ENCODE measurements at regions not wholly inside any gene's neighbourhood (a gene's known extent, or its start where the extent isn't known, plus 50 kb on each side); places are given as distances from the start of the nearest gene placed in this dataset.
"Not testable (repeated sequence)": the region's sequence is repeated elsewhere in the genome, so short reads cannot be mapped to it uniquely, and the experiment has no call there.

DNA sequence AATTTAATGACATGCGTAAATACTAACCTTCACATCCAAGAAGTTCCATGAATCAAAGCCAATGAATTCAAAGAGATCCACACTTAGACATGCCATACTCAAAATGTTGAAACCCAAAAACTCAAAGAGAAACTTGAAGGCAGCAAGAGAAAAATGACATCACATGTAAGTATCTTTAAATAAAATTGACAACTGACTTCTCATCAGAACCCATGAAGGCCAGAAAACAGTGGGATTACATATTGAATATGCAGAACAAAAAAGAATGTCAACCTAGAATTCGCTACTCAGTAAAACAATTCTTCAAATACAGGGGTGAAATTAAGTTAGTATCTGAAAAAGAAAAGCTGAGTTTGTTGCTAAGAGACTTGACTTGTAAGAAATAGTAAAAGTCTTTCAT, 953.9 kb upstream of the HS3ST1 start:
- H3K4me3 ChIP-seq (ENCODE audit: low read depth in 1 of 2, low read length in 2 of 2): no peak overlapping the region
- no peak overlapping the region for H3K27ac ChIP-seq (ENCODE audit: low read length)
- H3K9me3 ChIP-seq (ENCODE audit: control insufficient read depth in 1 of 2, low read length in 2 of 2): no peaks in the 10 kb centered on the region
- no peaks in the 10 kb centered on the region for H3K36me3 ChIP-seq (ENCODE audit: control insufficient read depth in 1 of 2, insufficient read depth in 2 of 2, low read length in 2 of 2)
- no peaks in the 10 kb centered on the region for H3K27me3 ChIP-seq (ENCODE audit: low read depth, low read length)
- H3K4me1 ChIP-seq (ENCODE audit: control insufficient read depth in 1 of 2, insufficient read depth in 2 of 2, low read length in 2 of 2): no peaks in the 10 kb centered on the region

DNA sequence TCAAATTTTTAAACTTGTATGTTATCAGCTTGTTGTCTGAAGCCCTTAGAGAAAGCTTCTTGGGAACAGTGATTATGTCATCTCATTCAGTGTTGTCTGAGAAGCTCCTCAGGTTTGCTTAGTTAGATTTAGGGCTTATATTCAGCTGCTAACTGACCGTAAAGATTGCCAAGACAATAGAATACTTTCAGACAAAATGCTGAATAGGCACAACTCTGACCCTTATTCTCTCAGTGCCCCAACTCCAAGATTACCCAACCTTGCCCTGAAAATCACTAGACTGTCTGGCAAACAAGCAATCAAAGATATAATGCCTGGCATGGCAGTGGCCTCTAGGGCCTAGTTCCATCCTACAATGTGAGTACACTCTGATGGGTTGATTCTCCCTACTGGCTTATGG, 950.5 kb upstream of the HS3ST1 start:
- Histone ChIP-seq H3K4me3 (ENCODE audit: low read depth in 1 of 2, low read length in 2 of 2) (no peak overlapping the region), H3K36me3 (ENCODE audit: control insufficient read depth in 1 of 2, insufficient read depth in 2 of 2, low read length in 2 of 2) (no peaks in the 10 kb centered on the region), H3K4me1 (ENCODE audit: control insufficient read depth in 1 of 2, insufficient read depth in 2 of 2, low read length in 2 of 2) (no peaks in the 10 kb centered on the region), H3K9me3 (ENCODE audit: control insufficient read depth in 1 of 2, low read length in 2 of 2) (no peaks in the 10 kb centered on the region), H3K27me3 (ENCODE audit: low read depth, low read length) (no peaks in the 10 kb centered on the region), H3K27ac (ENCODE audit: low read length) (no peak overlapping the region)

DNA sequence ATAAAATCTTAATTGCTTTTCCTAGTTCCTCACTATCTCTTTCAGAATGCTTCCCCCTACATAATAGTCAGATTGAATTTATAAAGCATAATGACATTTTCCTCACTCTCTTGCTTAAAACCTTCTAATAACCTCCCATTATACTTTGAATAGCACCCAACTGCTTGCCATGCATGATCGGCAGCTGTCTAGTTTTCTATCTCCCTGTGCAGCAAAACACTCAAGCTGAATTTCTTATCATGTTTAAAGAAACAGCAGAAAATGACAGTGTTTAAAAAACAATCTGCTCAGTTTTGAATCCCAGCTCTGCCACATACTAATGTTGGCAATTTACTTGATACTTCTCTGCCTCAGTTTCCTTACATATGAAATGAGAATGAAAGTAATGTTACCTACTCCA, 947.1 kb upstream of the HS3ST1 start:
- Histone ChIP-seq H3K4me1 (ENCODE audit: control insufficient read depth in 1 of 2, insufficient read depth in 2 of 2, low read length in 2 of 2) (no peaks in the 10 kb centered on the region), H3K36me3 (ENCODE audit: control insufficient read depth in 1 of 2, insufficient read depth in 2 of 2, low read length in 2 of 2) (no peaks in the 10 kb centered on the region), H3K27ac (ENCODE audit: low read length) (no peak overlapping the region), H3K4me3 (ENCODE audit: low read depth in 1 of 2, low read length in 2 of 2) (no peak overlapping the region), H3K27me3 (ENCODE audit: low read depth, low read length) (no peaks in the 10 kb centered on the region), H3K9me3 (ENCODE audit: control insufficient read depth in 1 of 2, low read length in 2 of 2) (no peaks in the 10 kb centered on the region)

DNA sequence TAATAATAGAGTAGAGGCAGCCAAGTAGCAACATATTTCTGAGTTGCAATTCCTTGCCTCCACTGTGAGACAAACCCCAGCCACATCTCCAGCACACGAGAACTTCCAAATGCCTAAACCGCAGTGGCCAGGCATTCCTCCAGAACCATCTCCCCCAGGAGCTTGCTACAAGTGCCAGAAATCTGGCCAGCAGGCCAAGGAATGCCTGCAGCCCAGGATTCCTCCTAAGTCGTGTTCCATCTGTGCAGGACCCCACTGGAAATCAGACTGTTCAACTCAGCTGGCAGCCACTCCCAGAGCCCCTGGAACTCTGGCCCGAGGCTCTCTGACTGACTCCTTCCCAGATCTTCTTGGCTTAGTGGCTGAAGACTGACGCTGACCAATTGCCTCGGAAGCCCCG, 937.2 kb upstream of the HS3ST1 start:
- H3K4me3 ChIP-seq (ENCODE audit: low read depth in 1 of 2, low read length in 2 of 2); H3K27ac ChIP-seq (ENCODE audit: low read length); H3K27me3 ChIP-seq (ENCODE audit: low read depth, low read length); H3K36me3 ChIP-seq (ENCODE audit: control insufficient read depth in 1 of 2, insufficient read depth in 2 of 2, low read length in 2 of 2); H3K4me1 ChIP-seq (ENCODE audit: control insufficient read depth in 1 of 2, insufficient read depth in 2 of 2, low read length in 2 of 2); H3K9me3 ChIP-seq (ENCODE audit: control insufficient read depth in 1 of 2, low read length in 2 of 2): not testable (repeated sequence)

DNA sequence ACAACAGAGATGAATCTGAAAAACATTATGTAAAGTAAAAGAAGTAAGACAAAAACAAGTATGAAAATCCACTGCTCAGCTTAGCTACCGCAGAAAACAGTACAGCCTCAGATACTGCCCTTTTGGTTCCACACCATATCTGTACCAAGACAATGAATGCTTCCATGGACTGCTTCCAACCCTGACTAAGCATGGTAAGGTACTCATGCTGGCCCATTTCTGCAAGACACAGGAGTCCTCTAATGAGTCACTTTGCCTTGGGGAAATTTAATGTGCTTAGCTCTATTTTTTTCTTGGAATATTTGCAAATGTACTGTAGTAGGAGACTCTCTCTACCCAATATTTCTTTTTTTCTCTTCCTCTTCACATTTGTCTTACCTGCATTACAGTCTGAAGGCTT, 931.7 kb upstream of the HS3ST1 start:
- H3K27me3 ChIP-seq (ENCODE audit: low read depth, low read length): no peaks in the 10 kb centered on the region
- no peak overlapping the region for H3K4me3 ChIP-seq (ENCODE audit: low read depth in 1 of 2, low read length in 2 of 2)
- no peaks in the 10 kb centered on the region for H3K36me3 ChIP-seq (ENCODE audit: control insufficient read depth in 1 of 2, insufficient read depth in 2 of 2, low read length in 2 of 2)
- no peaks in the 10 kb centered on the region for H3K9me3 ChIP-seq (ENCODE audit: control insufficient read depth in 1 of 2, low read length in 2 of 2)
- no peak overlapping the region for H3K27ac ChIP-seq (ENCODE audit: low read length)
- no peaks in the 10 kb centered on the region for H3K4me1 ChIP-seq (ENCODE audit: control insufficient read depth in 1 of 2, insufficient read depth in 2 of 2, low read length in 2 of 2)

DNA sequence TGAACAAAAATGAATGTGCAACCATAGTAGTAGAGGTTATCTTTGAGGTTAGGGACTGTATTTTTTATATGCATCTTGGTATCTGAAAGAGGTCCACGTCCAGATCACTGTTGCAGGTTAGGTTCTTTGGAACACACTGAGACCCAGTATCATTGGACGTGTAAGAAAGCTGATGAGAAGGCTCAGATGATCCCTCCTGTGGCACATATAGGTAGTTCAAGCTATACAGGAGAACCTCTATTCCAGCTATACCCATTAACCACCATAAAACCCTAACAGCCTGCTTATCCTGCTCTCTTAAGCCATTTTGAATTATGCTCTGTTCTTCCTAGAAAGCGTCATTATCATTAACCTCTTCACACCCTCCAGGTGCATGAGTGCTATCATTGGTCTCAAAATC, 930.7 kb upstream of the HS3ST1 start:
- H3K27ac ChIP-seq (ENCODE audit: low read length): no peak overlapping the region
- H3K4me3 ChIP-seq (ENCODE audit: low read depth in 1 of 2, low read length in 2 of 2): no peak overlapping the region
- no peaks in the 10 kb centered on the region for H3K27me3 ChIP-seq (ENCODE audit: low read depth, low read length)
- no peaks in the 10 kb centered on the region for H3K4me1 ChIP-seq (ENCODE audit: control insufficient read depth in 1 of 2, insufficient read depth in 2 of 2, low read length in 2 of 2)
- H3K36me3 ChIP-seq (ENCODE audit: control insufficient read depth in 1 of 2, insufficient read depth in 2 of 2, low read length in 2 of 2): no peaks in the 10 kb centered on the region
- H3K9me3 ChIP-seq (ENCODE audit: control insufficient read depth in 1 of 2, low read length in 2 of 2): no peaks in the 10 kb centered on the region

DNA sequence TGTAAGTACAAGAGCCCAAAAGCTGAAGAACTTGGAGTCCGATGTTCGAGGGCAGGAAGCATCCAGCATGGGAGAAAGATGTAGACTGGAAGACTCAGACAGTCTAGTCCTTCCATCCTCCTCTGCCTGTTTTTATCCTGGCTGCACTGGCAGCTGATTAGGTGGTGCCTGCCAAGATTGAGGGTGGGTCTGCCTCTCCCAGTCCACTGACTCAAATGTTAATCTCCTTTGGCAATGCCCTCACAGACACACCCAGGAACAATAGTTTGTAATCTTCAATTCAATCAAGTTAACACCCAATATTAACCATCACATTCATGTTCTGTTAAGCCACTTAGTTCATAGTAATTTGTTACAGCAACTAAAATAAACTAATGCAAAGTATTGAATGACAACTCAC, 904.4 kb upstream of the HS3ST1 start:
- H3K4me3 ChIP-seq (ENCODE audit: low read depth in 1 of 2, low read length in 2 of 2); H3K9me3 ChIP-seq (ENCODE audit: control insufficient read depth in 1 of 2, low read length in 2 of 2); H3K27ac ChIP-seq (ENCODE audit: low read length); H3K27me3 ChIP-seq (ENCODE audit: low read depth, low read length); H3K36me3 ChIP-seq (ENCODE audit: control insufficient read depth in 1 of 2, insufficient read depth in 2 of 2, low read length in 2 of 2); H3K4me1 ChIP-seq (ENCODE audit: control insufficient read depth in 1 of 2, insufficient read depth in 2 of 2, low read length in 2 of 2): not testable (repeated sequence)

DNA sequence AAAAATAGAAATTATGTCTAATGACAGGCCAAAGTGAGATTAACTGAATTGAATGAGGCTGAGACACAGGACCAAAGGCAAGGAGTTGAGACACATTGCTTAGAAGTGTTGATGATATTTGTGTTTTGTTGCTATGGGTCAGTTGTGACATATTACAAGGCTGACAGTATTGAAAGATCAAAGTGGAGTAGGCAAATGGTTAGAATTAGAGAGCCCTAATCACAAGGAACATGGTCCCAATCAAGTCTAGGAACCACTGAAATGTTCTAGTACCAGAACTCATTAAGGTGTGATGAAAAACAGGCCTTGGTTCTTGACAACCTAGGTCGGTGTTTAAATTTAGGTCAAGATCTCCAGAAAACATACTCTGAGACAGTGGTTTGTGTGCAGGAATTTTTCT, 896.3 kb upstream of the HS3ST1 start:
- Histone ChIP-seq H3K9me3 (ENCODE audit: control insufficient read depth in 1 of 2, low read length in 2 of 2) (no peaks in the 10 kb centered on the region), H3K4me1 (ENCODE audit: control insufficient read depth in 1 of 2, insufficient read depth in 2 of 2, low read length in 2 of 2) (no peaks in the 10 kb centered on the region), H3K4me3 (ENCODE audit: low read depth in 1 of 2, low read length in 2 of 2) (no peak overlapping the region), H3K27ac (ENCODE audit: low read length) (no peak overlapping the region), H3K36me3 (ENCODE audit: control insufficient read depth in 1 of 2, insufficient read depth in 2 of 2, low read length in 2 of 2) (no peaks in the 10 kb centered on the region), H3K27me3 (ENCODE audit: low read depth, low read length) (no peaks in the 10 kb centered on the region)

DNA sequence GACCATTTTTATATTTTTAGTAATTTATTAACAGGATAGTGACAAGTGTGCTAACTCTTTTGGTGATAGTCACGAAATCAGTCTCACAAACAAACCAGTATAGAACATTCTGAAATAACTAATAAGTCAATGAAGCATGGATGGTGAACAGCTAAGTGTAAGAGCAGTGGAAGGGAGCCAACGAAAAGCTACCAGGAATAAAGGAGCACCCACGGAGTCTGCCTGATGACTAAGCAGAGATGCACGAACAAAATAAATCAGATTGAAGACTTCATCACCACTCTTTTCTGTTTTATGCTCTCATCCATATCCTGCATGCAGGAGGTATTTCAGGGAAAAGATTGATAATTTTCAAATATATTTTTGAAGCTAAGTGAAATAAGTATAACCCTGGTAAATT, 891.1 kb upstream of the HS3ST1 start:
- H3K4me3 ChIP-seq (ENCODE audit: low read depth in 1 of 2, low read length in 2 of 2): no peak overlapping the region
- H3K9me3 ChIP-seq (ENCODE audit: control insufficient read depth in 1 of 2, low read length in 2 of 2): no peaks in the 10 kb centered on the region
- H3K27me3 ChIP-seq (ENCODE audit: low read depth, low read length): no peaks in the 10 kb centered on the region
- H3K4me1 ChIP-seq (ENCODE audit: control insufficient read depth in 1 of 2, insufficient read depth in 2 of 2, low read length in 2 of 2): no peaks in the 10 kb centered on the region
- H3K36me3 ChIP-seq (ENCODE audit: control insufficient read depth in 1 of 2, insufficient read depth in 2 of 2, low read length in 2 of 2): no peaks in the 10 kb centered on the region
- no peak overlapping the region for H3K27ac ChIP-seq (ENCODE audit: low read length)

DNA sequence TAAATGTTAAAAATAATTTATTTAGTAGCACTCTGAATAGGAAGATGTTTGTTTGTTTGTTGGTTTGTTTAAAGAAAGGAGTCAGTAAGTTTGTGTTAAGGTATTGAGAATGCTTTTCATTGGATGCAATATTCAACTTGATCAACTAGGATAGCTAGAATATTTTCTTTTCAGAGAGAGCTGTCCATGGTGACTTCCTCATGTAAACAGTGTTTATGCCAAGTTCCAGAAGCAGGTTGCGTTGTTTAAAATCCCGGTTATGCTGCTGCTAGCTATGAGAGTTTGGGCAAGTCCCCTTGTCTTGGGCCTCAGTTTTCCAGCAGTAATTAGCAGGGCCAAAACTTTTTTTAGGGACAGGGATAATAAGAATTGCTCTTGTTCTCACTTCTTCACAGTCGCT, 876.2 kb upstream of the HS3ST1 start:
- H3K4me1 ChIP-seq (ENCODE audit: control insufficient read depth in 1 of 2, insufficient read depth in 2 of 2, low read length in 2 of 2): no peaks in the 10 kb centered on the region
- H3K9me3 ChIP-seq (ENCODE audit: control insufficient read depth in 1 of 2, low read length in 2 of 2): no peaks in the 10 kb centered on the region
- H3K27ac ChIP-seq (ENCODE audit: low read length): no peak overlapping the region
- H3K36me3 ChIP-seq (ENCODE audit: control insufficient read depth in 1 of 2, insufficient read depth in 2 of 2, low read length in 2 of 2): no peaks in the 10 kb centered on the region
- H3K27me3 ChIP-seq (ENCODE audit: low read depth, low read length): no peaks in the 10 kb centered on the region
- H3K4me3 ChIP-seq (ENCODE audit: low read depth in 1 of 2, low read length in 2 of 2): no peak overlapping the region

DNA sequence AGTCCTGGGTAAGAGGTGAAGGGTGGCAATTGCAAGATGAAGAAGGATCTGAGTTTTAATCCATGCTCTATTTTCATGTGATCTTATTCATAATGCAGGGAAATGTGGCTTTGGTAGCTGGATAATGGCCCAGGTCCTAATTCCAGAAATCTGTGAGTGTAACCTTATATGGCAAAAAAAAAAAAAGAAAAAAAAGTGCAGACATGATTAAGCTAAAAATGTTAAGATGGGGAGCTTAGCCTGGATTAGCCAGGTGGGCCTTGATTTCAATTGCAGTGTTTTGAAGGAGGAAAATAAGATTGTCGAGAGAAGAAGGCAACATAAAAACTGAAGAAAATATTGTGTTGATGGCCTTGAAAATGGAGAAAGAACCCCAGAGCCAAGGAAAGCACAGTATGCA, 867.7 kb upstream of the HS3ST1 start:
- H3K4me1 ChIP-seq (ENCODE audit: control insufficient read depth in 1 of 2, insufficient read depth in 2 of 2, low read length in 2 of 2): no peaks in the 10 kb centered on the region
- no peaks in the 10 kb centered on the region for H3K27me3 ChIP-seq (ENCODE audit: low read depth, low read length)
- peaks cover 0 to 4% of the 10 kb centered on the region in 2 donors for H3K9me3 ChIP-seq (ENCODE audit: control insufficient read depth in 1 of 2, low read length in 2 of 2)
- no peaks in the 10 kb centered on the region for H3K36me3 ChIP-seq (ENCODE audit: control insufficient read depth in 1 of 2, insufficient read depth in 2 of 2, low read length in 2 of 2)
- no peak overlapping the region for H3K4me3 ChIP-seq (ENCODE audit: low read depth in 1 of 2, low read length in 2 of 2)
- H3K27ac ChIP-seq (ENCODE audit: low read length): no peak overlapping the region

DNA sequence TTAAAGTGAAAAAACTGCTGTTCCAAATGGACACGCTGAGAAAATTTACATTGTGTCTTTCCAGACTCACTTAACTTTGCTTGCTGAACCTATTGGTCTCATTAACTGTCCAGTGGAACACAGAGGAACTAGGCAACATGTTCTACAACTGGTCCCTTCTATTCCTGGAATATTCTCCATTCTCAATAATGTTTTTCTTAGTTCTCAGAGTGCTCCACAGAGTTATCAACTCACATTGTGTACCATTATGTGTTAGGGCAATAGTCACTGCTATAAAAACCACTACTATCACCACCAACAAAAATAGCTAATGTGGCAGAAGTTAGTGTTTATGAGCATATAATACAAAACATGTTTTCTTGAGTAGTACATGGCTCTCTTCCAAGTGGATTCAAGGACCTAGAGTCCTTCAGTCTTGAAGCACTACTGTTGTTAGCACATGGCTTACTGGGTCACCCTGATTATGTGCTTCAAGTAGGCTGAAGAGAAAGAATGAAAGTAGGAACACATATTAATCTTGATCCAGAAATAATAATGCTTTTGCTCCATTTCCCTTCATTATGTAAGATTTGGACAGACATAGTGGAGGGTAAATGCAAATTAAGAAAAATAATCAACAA, 865.3 kb upstream of the HS3ST1 start:
- Histone ChIP-seq H3K4me3 (ENCODE audit: low read depth in 1 of 2, low read length in 2 of 2) (no peak overlapping the region), H3K4me1 (ENCODE audit: control insufficient read depth in 1 of 2, insufficient read depth in 2 of 2, low read length in 2 of 2) (no peaks in the 10 kb centered on the region), H3K9me3 (ENCODE audit: control insufficient read depth in 1 of 2, low read length in 2 of 2) (peaks cover 0 to 4% of the 10 kb centered on the region in 2 donors), H3K27me3 (ENCODE audit: low read depth, low read length) (no peaks in the 10 kb centered on the region), H3K36me3 (ENCODE audit: control insufficient read depth in 1 of 2, insufficient read depth in 2 of 2, low read length in 2 of 2) (no peaks in the 10 kb centered on the region), H3K27ac (ENCODE audit: low read length) (no peak overlapping the region)
